Gastrocnemius medialis (tissue), 4 donors: ENCODE measurements at regions not wholly inside any gene's neighbourhood (a gene's known extent, or its start where the extent isn't known, plus 50 kb on each side); places are given as distances from the start of the nearest gene placed in this dataset.

Experiments used
- POLR2A ChIP-seq, 2 donors: fragments of 450-650 bp; IDR thresholded peaks; one replicate each; pipeline ENCODE4 v1.6.1; 2017; ENCODE audit warnings: antibody characterized with exemption in 2 of 2, mild to moderate bottlenecking in 2 of 2, moderate library complexity in 2 of 2
- TF ChIP-seq, protein P1 (sequence below), 5 experiments: fragments of 450-650 bp in 3 of 5; fragments of 200-600 bp in 2 of 5; sonication (generic) in 2 of 5; IDR thresholded peaks in 4 of 5; conservative IDR thresholded peaks in 1 of 5; 1 replicate in 4 of 5; 2 replicates in 1 of 5; pipeline ENCODE4 v1.5.1; 2016 to 2019; ENCODE audit warnings: antibody characterized with exemption in 5 of 5, mild to moderate bottlenecking in 3 of 5, moderate library complexity in 3 of 5

DNA sequence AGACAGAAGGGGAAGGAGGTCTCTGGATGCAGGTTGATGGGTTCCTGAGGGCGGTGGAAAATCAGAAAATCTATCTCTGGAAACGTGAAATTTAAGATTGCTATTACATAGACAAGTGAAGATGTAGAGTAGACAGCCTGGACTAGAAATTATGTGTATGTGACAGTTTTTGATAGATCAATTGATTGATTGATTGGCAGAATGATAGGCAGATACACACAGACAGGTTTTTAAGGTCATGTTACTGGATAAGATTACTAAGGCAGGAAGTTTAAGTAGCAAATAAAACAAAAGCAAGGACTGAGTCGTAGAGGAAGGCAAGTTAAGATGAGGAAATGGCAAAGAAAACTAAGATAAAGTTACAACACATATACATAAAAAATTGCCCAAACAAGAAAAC lies 124.7 kb downstream of the RGS21 start:
- TF ChIP-seq, protein P1, sequence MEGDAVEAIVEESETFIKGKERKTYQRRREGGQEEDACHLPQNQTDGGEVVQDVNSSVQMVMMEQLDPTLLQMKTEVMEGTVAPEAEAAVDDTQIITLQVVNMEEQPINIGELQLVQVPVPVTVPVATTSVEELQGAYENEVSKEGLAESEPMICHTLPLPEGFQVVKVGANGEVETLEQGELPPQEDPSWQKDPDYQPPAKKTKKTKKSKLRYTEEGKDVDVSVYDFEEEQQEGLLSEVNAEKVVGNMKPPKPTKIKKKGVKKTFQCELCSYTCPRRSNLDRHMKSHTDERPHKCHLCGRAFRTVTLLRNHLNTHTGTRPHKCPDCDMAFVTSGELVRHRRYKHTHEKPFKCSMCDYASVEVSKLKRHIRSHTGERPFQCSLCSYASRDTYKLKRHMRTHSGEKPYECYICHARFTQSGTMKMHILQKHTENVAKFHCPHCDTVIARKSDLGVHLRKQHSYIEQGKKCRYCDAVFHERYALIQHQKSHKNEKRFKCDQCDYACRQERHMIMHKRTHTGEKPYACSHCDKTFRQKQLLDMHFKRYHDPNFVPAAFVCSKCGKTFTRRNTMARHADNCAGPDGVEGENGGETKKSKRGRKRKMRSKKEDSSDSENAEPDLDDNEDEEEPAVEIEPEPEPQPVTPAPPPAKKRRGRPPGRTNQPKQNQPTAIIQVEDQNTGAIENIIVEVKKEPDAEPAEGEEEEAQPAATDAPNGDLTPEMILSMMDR (IDR thresholded peaks at IDR 0.05 in 4 of 5, conservative IDR thresholded peaks at IDR 0.05 in 1 of 5) = no peak
- TF ChIP-seq POLR2A (IDR thresholded peaks at IDR 0.05) = no peak
